LNCaP clone FGC (cell line): ENCODE measurements at regions not wholly inside any gene's neighbourhood (a gene's known extent, or its start where the extent isn't known, plus 50 kb on each side); places are given as distances from the start of the nearest gene placed in this dataset.

Experiments used
- DNase-seq: peaks from one replicate; pipeline ENCODE4 v3.0.0-alpha.2; 2011; ENCODE audit warnings: low read depth
- H3K4me3 ChIP-seq: 2 replicates; pipeline ENCODE4 v1.5.1; 2011; ENCODE audit warnings: mild to moderate bottlenecking, low read depth, low read length, control low read depth
- TF ChIP-seq, protein P1 (sequence below): IDR thresholded peaks from 2 replicates; pipeline ENCODE4 v1.5.1; 2012; ENCODE audit warnings: mild to moderate bottlenecking; ENCODE audit not compliant: control insufficient read depth, insufficient read depth; ENCODE audit errors: extremely low read depth

GRCh38 chr3:135490219-135490915, 475.2 kb upstream of the PPP2R3A start:
- H3K4me3 ChIP-seq: no peak overlapping the region
- TF ChIP-seq, protein P1, sequence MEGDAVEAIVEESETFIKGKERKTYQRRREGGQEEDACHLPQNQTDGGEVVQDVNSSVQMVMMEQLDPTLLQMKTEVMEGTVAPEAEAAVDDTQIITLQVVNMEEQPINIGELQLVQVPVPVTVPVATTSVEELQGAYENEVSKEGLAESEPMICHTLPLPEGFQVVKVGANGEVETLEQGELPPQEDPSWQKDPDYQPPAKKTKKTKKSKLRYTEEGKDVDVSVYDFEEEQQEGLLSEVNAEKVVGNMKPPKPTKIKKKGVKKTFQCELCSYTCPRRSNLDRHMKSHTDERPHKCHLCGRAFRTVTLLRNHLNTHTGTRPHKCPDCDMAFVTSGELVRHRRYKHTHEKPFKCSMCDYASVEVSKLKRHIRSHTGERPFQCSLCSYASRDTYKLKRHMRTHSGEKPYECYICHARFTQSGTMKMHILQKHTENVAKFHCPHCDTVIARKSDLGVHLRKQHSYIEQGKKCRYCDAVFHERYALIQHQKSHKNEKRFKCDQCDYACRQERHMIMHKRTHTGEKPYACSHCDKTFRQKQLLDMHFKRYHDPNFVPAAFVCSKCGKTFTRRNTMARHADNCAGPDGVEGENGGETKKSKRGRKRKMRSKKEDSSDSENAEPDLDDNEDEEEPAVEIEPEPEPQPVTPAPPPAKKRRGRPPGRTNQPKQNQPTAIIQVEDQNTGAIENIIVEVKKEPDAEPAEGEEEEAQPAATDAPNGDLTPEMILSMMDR: no peak

DNA sequence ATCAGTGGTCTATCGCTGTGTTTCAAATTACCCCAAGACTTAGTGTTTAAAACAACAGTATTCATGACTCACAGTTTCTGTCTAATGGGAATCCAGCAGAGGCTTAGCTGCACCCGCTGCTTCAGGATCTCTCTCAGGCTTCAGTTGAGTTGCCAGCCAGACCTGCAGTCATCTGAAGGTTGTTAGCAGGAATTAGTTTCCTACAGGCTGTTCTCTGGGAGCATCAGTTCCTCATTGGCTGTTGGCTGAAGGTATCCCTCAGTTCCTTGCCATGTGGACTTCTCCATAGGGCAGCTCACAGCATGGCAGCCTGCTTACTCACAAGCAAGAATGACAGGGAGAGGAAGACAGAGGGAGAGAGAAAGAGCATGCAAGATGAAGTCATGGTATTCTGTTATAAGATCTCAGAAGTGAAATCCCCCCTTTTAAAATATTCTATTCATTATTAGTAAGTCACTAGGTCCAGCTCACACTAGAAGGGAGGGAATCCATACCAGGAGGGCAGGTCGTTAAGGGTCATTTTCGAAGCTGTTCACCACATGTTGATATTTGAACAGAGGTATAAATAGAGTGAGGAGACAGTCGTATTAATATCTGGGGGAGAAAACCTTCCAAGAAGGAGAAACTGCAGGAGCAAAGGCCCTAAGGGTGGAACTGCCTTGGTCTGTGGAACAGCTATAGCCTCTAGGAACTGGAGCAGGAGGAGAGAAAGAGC, 473.9 kb upstream of the PPP2R3A start:
- TF ChIP-seq, protein P1: no peak
- no peak for DNase-seq
- H3K4me3 ChIP-seq: no peak overlapping the region

More at GRCh38 chr3:135490219-135490915, 475.2 kb upstream of the PPP2R3A start:
- DNase-seq: no peak

- TF ChIP-seq, protein P1: no peak
- DNase-seq: no peak
- H3K4me3 ChIP-seq: no peak overlapping the region
These were observed 469.6 kb upstream of the PPP2R3A start for GRCh38 chr3:135495891-135496290.

- H3K4me3 ChIP-seq: no peak overlapping the region
- DNase-seq: no peak
- TF ChIP-seq, protein P1: no peak
These were observed 467.5 kb upstream of the PPP2R3A start for GRCh38 chr3:135497979-135498378.

DNA sequence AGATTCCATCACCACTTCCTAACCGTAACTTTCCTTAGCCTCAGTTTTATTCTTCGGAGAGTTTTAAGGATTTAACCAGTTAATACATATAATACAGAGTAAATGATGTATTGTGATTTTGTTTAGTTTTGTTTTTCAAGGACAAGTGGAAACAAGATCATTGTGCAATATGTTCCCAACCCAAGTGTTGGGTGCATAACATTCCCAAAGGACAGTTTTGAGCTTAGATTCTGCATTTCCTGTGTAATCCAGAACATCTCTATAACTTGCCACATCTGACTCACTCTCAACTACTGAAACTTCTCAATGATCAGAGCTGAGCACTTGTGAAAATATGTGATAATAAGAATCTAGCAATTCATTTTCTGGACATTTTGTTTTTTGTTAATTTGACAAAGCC, 466.1 kb upstream of the PPP2R3A start:
- TF ChIP-seq, protein P1: no peak
- DNase-seq: no peak
- no peak overlapping the region for H3K4me3 ChIP-seq

DNA sequence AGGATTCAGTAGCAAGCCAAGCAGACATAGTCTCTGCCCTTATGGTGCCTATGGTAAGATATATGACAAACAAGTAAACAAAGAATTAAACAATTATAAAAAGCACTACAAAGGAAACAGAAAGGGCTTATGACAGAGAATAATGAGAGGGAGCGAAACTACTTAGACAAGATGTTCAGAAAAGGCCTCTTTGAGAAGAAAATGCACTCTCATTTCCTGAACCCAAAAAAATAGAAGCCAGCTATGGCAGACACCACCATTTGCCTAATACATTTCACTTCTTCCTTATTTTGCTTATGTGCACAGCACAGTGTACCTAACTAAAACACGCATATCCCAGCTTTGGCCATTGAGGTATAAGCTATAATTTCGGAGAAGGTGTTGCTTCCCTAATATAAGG, 465.5 kb upstream of the PPP2R3A start:
- no peak for DNase-seq
- TF ChIP-seq, protein P1: no peak
- H3K4me3 ChIP-seq: no peak overlapping the region
